ENCODE measurements at regions not wholly inside any gene's neighbourhood (a gene's known extent, or its start where the extent isn't known, plus 50 kb on each side); places are given as distances from the start of the nearest gene placed in this dataset.

DNA sequence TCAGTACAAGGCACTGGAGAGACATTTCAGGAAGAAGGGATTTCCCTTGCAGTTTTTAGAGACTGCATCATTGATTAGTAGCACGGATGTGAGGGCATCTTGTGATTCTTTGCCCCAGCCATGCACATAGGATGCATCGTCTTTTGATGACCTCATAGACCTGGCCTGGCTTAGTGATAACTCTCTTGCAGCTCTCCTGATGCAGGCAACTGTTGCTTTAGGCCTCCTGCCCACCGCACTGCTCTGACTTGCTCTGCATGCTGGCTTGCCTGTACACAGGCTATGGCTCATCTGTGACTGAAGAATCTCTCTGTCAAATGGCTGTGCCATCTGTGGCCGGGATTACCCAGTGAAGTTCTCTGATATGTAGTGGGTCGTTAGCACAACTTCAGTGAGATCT lies 207.7 kb upstream of the PTCHD4 start:
- TF ChIP-seq, protein P1, sequence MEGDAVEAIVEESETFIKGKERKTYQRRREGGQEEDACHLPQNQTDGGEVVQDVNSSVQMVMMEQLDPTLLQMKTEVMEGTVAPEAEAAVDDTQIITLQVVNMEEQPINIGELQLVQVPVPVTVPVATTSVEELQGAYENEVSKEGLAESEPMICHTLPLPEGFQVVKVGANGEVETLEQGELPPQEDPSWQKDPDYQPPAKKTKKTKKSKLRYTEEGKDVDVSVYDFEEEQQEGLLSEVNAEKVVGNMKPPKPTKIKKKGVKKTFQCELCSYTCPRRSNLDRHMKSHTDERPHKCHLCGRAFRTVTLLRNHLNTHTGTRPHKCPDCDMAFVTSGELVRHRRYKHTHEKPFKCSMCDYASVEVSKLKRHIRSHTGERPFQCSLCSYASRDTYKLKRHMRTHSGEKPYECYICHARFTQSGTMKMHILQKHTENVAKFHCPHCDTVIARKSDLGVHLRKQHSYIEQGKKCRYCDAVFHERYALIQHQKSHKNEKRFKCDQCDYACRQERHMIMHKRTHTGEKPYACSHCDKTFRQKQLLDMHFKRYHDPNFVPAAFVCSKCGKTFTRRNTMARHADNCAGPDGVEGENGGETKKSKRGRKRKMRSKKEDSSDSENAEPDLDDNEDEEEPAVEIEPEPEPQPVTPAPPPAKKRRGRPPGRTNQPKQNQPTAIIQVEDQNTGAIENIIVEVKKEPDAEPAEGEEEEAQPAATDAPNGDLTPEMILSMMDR (IDR thresholded peaks at IDR 0.05) = no peak
- TF ChIP-seq POLR2A (IDR thresholded peaks at IDR 0.05) (no peak), POLR2AphosphoS5 (IDR thresholded peaks at IDR 0.05) (no peak), EP300 (IDR thresholded peaks at IDR 0.05) (no peak)

Data from gastroesophageal sphincter (tissue), 3 donors.